HG02678 (cell line): ENCODE measurements at regions not wholly inside any gene's neighbourhood (a gene's known extent, or its start where the extent isn't known, plus 50 kb on each side); places are given as distances from the start of the nearest gene placed in this dataset.

ENCODE experiments used
- ATAC-seq: cut with Tn5 transposase; IDR thresholded peaks from one replicate; pipeline ENCODE4 v1.9.1; 2021; ENCODE audit warnings: mild to moderate bottlenecking, moderate library complexity; ENCODE audit not compliant: unreplicated experiment

DNA sequence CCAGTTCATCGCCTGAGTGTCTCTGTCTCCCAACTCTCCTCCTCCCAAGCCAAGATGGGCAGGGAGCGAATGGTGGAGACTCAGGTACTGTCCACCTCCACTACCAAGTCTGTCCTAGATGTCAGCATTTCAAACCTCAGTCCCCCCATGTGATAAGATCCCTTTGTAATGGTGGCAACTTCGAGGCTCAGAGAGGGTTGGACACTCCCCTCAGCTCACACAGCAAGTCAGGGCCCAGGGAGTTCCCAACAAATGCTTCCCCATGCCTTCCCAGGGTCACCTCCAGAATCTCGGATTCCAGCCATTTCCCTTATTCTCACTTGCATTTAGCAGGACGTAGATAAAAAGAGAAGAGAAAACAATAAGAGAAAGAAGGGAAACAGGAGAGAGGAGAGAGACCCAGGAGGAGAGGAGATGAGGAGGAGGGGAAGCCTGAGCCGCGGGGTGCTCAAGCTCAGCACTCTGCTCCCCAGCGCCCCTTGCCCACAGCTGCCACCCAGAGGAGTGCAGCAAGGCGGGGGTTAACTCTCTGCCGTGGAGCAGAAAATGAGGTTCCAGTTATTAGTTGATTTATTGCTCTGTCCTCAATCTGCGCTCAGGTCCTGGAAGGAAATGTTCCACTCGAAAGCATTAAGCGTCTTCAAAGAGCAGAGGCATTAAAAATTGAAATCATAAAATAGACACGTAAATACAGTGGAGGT is 84.1 kb upstream of the LINGO1 start:
- no peak for ATAC-seq

GRCh38 chr15:77715860-77716259 is 83.1 kb upstream of the LINGO1 start:
- no peak for ATAC-seq

GRCh38 chr15:77715051-77715450 is 82.3 kb upstream of the LINGO1 start:
- ATAC-seq, result no peak

DNA sequence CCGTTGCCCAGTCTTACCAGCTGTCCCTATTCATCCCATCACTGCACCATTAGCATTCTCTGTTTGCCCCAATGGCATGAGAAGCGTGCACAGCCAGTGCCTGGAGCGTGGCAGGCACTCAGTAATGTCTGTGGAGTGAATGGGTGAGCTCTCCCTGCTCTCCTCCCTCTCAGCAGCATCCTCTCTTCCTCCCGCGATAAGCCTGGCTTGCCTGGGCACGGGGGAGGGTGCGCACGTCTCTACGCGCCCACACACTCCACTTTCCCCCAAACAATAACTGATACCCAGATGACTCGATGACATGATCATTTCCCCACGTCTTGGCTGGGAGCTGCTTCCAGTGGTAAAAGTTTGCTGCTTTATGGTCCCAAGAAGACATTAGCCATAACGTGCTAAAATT is 81.8 kb upstream of the LINGO1 start:
- ATAC-seq, result no peak

- ATAC-seq, result no peak
Measured at GRCh38 chr15:77714023-77714422, 81.3 kb upstream of the LINGO1 start.

- ATAC-seq, result no peak
Measured at GRCh38 chr15:77713281-77713680, 80.6 kb upstream of the LINGO1 start.

DNA sequence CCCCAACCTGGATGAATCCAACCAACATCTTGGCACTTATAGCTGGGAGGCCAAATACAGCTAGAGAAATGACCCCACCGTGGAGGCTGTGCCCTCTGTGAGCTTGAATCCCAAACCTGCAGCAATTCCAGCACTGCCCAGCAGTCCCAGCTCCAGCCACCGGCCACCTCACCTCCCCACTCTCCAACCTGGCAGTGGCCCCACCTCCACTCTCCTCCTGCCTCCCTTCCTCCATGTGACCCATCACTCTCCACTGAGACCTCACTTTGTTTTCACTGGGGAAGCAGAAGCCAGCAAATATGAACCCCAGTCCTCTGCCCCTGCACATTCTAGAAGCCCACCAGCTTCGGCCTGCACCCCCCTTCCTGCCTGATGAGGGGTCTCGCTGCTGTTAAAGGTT is 79.7 kb upstream of the LINGO1 start:
- ATAC-seq, result no peak

DNA sequence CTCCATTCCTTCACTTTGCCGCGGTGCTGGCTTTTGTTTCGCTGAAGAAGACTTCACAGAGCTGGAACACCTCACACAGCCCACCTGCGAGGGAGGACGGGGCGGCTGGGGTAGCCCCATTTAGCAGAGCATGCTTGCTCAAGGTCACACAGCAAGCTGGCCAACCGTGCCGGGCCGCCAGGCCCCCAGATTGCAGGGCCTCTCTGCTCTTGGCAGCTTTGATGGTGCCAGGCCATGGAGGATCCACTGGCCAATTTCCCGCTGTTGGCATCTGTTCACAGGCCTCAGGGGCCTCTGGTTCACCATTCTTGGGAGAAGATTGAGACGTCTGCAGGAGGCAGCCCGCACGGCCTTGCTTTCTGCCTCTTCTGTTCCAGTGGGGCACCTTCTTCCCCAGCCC is 77.9 kb upstream of the LINGO1 start:
- ATAC-seq, result no peak

GRCh38 chr15:77710206-77710605 is 77.5 kb upstream of the LINGO1 start:
- no peak for ATAC-seq

- ATAC-seq, result no peak
Measured at GRCh38 chr15:77709135-77709886, 76.6 kb upstream of the LINGO1 start.

DNA sequence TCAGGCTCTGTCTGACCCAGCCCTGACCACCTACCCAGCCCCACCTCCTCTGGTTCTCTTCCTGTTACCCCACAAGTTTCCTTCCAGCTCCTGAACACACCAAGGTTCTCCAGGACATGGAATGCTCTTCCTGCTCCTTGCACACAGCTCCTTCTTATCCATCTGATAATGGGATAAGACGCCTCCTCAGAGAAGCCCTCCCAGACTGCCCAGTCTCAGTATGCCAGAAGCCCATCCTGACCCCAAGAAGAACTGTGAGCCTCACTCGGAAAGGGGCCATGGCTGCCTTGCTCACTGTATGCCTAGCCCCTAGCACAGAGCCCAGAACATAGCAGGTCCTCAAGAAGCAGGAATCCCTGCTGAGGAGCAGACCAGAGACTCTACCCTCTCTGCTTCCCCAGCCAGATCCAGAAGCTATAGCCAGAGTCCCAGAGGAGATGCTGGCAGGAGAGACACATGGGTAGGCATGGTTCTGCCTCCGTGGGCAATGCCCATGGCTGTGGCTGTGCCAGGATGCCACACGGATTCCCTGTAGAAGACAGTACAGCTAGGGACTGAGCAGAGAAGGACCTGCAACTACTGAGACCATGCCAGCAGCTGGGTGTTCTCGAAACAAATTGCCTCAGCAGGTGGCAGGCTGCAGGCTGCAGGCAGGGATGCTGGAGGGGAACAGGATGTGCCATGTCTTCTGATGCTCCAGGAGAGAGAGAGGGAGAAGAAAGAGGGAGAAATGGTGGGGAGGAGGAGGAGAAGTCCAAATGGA is 74.0 kb upstream of the LINGO1 start:
- ATAC-seq, result no peak

DNA sequence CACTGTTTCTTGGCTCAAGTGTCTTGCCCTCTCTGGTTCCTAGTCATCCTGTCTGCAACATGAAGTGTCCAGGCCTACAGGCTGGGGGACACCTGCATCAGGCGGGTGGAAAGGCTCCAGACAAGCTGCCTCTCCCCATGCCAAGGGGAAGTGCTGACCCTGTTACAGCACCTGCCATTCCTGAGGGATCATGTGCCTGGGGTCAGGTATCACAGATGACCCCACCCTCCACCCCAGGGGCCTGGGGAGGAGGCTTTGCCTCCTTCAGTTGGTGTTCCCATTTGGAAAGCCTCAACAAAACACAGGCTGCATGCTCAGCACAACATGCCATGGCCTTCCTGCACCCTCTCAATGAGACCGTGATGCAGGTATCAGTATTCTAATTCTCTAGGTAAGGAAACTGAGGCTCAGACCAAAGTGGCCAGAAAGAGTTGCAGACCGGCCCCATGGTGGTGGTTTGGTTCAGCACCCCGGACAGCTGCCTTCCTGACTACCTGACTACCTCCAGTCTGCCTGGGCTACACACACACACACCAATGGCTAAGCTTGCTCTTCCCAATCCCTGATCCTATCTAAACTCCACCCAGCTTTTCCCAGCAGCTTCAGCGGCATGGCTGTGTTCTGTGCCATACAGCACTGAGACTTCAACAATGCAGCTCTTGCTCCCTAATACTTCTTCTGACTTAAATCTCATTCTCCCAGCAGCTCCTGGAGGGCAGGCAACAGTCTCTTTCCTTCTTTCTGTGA is 69.7 kb upstream of the LINGO1 start:
- no peak for ATAC-seq

- no peak for ATAC-seq
Measured at GRCh38 chr15:77698481-77698880, 65.8 kb upstream of the LINGO1 start.

DNA sequence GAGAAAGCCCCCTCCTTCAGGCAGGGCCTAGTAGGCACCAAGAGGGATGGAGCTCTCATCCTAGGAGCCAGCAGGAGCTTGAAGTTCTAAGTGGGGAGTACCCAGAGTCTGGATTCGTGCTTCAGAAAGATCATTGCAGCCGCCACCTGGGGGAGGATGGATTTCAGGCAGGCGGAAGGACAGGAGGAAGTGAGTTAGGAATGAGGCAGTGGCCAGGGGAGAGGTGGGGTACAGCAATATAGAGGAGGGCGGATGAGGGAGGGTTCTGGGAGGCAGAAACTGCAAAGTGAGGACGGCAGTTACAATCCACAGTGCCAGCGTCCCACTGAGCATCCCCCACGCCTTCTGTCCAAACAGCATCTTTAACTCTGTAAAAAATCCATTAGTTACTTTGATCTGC is 65.2 kb upstream of the LINGO1 start:
- ATAC-seq, result no peak

- ATAC-seq, result no peak
Measured at GRCh38 chr15:77696871-77697270, 64.2 kb upstream of the LINGO1 start.

DNA sequence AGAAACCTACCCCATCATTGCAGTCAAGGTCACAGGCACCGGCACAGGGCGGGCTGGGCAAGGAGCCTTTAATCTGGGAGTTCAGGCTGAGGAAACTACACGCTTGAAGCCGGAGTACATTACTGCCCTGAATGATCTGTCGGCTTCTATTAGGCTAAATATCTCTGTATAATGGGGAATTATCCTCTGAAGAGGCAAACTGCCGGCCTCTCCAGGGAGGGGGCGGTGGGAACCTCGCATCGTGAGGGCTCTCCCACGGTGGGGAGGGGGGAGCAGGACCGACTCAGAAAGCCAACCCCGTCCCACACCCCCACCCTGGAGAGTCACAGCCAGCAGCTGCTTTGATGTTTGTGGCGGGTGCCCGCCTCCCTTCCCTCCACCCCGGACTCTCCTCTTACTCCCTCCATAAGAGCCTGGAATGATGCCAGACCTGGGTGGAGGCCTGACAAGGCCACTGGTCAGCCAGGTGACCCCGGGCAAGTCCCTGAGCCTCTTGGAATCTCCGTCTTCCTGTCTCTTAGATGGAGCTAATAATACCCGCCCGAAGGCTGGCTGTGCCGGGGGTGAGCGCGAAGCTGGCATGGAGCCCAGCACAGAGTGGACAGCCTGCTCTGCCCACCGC is 63.4 kb upstream of the LINGO1 start:
- no peak for ATAC-seq

DNA sequence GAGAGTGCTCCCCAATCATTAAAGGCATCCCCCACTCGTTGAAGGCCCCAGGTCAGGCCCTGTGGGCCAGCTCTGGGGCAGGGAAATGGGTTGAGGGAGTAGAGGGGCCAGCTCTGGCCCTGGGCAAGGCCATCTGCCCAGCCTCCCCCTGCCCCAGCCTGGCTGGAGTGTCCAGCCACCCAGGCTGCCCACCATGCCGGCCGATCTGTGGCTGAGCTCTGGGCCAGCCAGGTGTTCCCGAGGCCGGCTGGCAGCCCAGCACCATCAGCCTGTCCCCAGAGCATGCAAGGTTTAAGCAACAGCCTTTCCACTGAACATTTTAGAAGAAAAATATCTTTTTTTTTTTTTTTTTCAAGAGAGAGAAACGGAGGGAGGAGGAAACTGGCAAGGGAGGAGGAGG is 62.8 kb upstream of the LINGO1 start:
- no peak for ATAC-seq

DNA sequence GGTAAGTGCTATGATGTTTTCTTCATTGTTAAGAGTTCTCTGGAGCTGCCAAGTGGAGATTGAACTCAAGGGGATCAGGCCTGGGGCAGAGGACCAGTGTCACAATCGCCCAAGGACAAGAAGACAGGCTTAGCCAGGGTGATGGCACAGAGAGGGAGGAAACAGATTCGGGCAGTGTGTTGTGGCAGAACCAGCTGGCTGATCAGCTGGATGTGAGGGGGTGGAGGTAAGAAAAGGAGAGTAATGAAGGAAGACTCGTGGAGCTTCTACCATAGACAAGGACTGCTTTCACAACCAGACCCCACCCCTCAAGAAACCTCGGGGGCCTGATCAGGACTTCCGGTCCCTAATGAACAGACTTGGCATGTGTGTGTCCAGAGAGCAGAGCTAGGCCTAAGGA is 60.9 kb upstream of the LINGO1 start:
- ATAC-seq, result no peak

- ATAC-seq, result no peak
Measured at GRCh38 chr15:77692614-77693013, 59.9 kb upstream of the LINGO1 start.

DNA sequence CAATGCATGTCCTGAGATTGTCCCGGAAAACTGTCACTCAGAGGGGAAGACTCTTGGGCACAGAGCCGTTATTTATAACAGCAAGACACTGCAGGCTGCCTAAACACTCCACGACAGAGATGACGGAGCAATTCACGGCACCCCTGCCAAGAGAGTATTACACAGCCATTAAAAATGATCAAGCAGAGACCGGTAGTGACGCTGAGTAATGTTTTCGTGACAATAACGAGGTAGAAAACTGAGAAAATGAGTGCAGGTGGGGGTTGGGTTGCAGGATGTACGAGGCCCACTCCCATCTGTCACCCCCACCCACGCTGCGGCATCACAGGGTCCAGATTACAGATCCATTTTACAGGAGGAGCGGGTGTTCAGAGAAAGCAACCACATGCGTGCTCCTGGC is 58.9 kb upstream of the LINGO1 start:
- ATAC-seq, result no peak

DNA sequence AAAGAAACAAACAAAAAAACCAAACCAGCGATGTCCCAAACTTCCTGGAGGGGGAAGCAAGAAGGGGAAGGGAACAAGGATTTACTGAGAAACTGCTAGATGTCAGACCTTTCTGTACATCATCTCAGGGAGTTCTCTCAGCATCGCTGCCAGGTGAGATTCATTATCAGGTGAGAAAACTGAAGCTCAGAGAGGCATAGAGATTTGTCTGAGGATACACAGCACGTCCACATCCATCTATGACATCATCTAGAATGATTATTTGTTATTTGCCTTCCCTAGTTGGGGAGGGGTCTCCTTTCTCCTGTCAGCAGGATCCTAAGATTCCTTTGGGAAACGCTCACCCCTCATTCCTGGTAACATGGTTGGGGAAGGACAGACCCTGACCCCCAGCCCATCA is 57.1 kb upstream of the LINGO1 start:
- no peak for ATAC-seq
